Kidney (tissue), 13 donors: ENCODE measurements at regions not wholly inside any gene's neighbourhood (a gene's known extent, or its start where the extent isn't known, plus 50 kb on each side); places are given as distances from the start of the nearest gene placed in this dataset.

Experiments
- DNase-seq, 5 donors: peaks; one replicate each; pipeline ENCODE4 v3.0.0-alpha.2; 2013 to 2020
- FAIRE-seq: peaks from 2 replicates; lab custom pipeline; 2012; peaks lifted over from hg19 to GRCh38; lab: Jason Lieb, UNC
- H3K27ac ChIP-seq, 2 donors: one replicate each; pipeline ENCODE4 v1.7.0; 2013; ENCODE audit warnings: low read depth in 2 of 2, low read length in 2 of 2, inconsistent platforms in 1 of 2
- H3K27me3 ChIP-seq: one replicate; pipeline ENCODE4 v1.7.1; 2013; ENCODE audit warnings: low read length, inconsistent platforms; ENCODE audit not compliant: control insufficient read depth, insufficient read depth
- H3K36me3 ChIP-seq, 3 donors: one replicate each; pipeline versions ENCODE4 v1.7.0 to v1.7.1; 2013; ENCODE audit warnings: low read length in 3 of 3, control low read depth in 1 of 3, inconsistent platforms in 1 of 3; ENCODE audit not compliant: insufficient read depth in 3 of 3, control insufficient read depth in 2 of 3
- H3K4me1 ChIP-seq, 3 donors: one replicate each; pipeline versions ENCODE4 v1.7.0 to v1.7.1; 2013; ENCODE audit warnings: low read length in 3 of 3, inconsistent platforms in 1 of 3, low read depth in 1 of 3; ENCODE audit not compliant: control insufficient read depth in 2 of 3, insufficient read depth in 2 of 3
- H3K4me3 ChIP-seq, 3 donors: one replicate each; pipeline versions ENCODE4 v1.7.0 to v1.8.1; 2013; ENCODE audit warnings: low read length in 3 of 3, control low read depth in 1 of 3, inconsistent platforms in 1 of 3
- H3K9ac ChIP-seq, 3 donors: one replicate each; pipeline versions ENCODE4 v1.7.0 to v1.7.1; 2013; ENCODE audit warnings: low read length in 3 of 3, control low read depth in 1 of 3, inconsistent platforms in 1 of 3
- H3K9me3 ChIP-seq, 3 donors: one replicate each; pipeline versions ENCODE4 v1.7.0 to v1.7.1; 2013; ENCODE audit warnings: low read length in 3 of 3, control low read depth in 1 of 3, inconsistent platforms in 1 of 3; ENCODE audit not compliant: control insufficient read depth in 2 of 3, insufficient read depth in 1 of 3
- intact Hi-C: fragments of 100-400 bp; cut with DNase I; formaldehyde crosslinking; loops from one replicate; pipeline ENCODE4 v1.11.1; 2022
- TF ChIP-seq, protein P1 (sequence below): IDR thresholded peaks from 3 replicates; pipeline ENCODE4 v1.5.1; 2012; ENCODE audit warnings: mild to moderate bottlenecking, moderate library complexity, borderline replicate concordance; ENCODE audit not compliant: insufficient read depth; ENCODE audit errors: extremely low read depth
- donor health status: control.
- donor health status: control.
- donor health status: control.
- donor health status: control.
- donor health status: control.
- donor health status: DM: yes; HTN: yes; CAD: no.
- donor health status: Normal renal cell carcinoma (clear cell type).

DNA sequence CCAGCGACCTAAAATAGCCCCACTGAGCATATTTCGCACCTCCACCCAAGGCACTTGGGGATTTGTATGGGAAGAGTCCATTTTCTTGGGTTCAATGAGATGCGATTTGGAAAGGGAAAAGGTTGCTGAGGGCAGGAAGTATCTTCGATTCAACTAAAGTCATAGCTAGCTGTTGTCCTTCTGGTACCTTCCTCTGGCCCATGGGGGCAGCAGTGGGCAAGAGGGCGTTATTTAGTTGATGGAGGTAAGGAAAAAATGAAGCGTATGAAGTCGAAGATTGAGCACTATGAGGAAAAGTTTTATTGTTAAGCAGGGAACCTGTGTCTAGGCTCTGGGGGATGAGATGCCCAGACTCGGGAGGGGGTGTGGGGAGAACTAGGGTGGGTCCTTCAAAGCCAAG lies 135.4 kb downstream of the EVX1 start:
- TF ChIP-seq, protein P1, sequence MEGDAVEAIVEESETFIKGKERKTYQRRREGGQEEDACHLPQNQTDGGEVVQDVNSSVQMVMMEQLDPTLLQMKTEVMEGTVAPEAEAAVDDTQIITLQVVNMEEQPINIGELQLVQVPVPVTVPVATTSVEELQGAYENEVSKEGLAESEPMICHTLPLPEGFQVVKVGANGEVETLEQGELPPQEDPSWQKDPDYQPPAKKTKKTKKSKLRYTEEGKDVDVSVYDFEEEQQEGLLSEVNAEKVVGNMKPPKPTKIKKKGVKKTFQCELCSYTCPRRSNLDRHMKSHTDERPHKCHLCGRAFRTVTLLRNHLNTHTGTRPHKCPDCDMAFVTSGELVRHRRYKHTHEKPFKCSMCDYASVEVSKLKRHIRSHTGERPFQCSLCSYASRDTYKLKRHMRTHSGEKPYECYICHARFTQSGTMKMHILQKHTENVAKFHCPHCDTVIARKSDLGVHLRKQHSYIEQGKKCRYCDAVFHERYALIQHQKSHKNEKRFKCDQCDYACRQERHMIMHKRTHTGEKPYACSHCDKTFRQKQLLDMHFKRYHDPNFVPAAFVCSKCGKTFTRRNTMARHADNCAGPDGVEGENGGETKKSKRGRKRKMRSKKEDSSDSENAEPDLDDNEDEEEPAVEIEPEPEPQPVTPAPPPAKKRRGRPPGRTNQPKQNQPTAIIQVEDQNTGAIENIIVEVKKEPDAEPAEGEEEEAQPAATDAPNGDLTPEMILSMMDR = no peak
- Histone ChIP-seq H3K9me3 (no peaks in the 10 kb centered on the region), H3K36me3 (no peaks in the 10 kb centered on the region), H3K4me1 (no peaks in the 10 kb centered on the region), H3K4me3 (no peak overlapping the region), H3K9ac (no peak overlapping the region), H3K27ac (no peak overlapping the region), H3K27me3 (no peaks in the 10 kb centered on the region)
- intact Hi-C loops = no loop called here
- DNase-seq (no peak), FAIRE-seq (no peak)

DNA sequence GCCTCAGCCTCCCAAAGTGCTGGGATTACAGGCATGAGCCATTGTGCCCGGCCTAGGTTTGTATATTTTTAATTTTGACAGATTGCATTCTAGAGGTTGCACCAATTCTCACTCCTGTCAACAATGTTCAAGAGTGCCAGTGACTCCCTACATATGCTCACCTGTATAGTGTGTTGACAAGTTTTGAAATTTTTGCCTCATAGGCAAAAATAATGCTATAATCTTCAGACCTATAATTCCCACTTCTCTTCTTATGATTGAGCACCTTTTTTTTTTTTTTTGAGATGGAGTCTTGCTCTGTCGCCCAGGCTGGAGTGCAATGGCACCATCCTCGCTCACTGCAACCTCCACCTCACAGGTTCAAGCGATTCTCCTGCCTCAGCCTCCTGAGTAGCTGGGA lies 139.7 kb downstream of the EVX1 start:
- Histone ChIP-seq H3K36me3 (no peaks in the 10 kb centered on the region), H3K4me1 (no peaks in the 10 kb centered on the region), H3K4me3 (no peak overlapping the region), H3K9me3 (no peaks in the 10 kb centered on the region), H3K27me3 (no peaks in the 10 kb centered on the region), H3K9ac (no peak overlapping the region), H3K27ac (no peak overlapping the region)
- TF ChIP-seq, protein P1 = no peak
- intact Hi-C loops = no loop called here
- DNase-seq (no peak), FAIRE-seq (no peak)

DNA sequence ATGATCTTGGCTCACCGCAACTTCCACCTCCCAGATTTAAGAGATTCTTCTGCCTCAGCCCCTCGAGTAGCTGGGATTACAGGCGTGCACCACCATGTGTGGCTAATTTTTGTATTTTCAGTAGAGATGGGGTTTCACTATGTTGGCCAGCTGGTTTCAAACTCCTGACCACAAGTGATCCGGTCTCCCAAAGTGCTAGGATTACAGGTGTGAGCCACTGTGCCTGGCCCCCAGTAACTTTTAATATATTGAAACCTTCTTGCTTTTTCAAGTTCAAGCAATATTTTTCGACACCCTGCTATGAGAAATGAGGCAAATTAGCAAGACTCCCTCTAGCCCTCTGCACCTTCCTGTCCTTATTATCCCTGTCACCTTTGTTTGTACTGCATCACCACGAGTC lies 144.0 kb downstream of the EVX1 start:
- intact Hi-C loops = no loop called here
- no peak for DNase-seq
- no peaks in the 10 kb centered on the region for H3K36me3 ChIP-seq
- no peaks in the 10 kb centered on the region for H3K27me3 ChIP-seq
- TF ChIP-seq, protein P1 = no peak
- no peaks in the 10 kb centered on the region for H3K4me1 ChIP-seq
- H3K27ac ChIP-seq = no peak overlapping the region
- no peak overlapping the region for H3K4me3 ChIP-seq
- FAIRE-seq = no peak
- no peak overlapping the region for H3K9ac ChIP-seq
- H3K9me3 ChIP-seq = no peaks in the 10 kb centered on the region

DNA sequence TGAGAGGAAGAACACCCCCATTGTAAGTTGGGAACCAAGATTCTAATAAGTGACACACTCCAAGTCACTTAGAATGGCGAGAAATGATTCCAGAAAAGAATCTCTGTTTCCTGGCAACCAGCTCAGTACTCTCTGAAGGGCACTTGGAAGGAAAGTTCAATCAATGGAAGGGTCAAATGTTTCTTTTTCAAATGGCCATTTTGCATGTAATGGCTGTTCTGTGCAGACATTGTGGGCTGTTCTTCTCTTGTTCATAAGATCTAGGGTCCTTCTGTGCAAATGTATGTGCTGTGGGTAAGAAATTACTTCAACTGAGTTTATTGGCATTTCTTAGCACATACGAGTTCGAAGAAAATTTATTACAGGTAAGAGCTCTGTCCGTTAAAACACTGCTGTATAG lies 145.3 kb downstream of the EVX1 start:
- FAIRE-seq (no peak), DNase-seq (no peak)
- no peak overlapping the region for H3K4me3 ChIP-seq
- no peaks in the 10 kb centered on the region for H3K4me1 ChIP-seq
- no peaks in the 10 kb centered on the region for H3K27me3 ChIP-seq
- H3K27ac ChIP-seq = no peak overlapping the region
- no peaks in the 10 kb centered on the region for H3K36me3 ChIP-seq
- TF ChIP-seq, protein P1 = no peak
- no peaks in the 10 kb centered on the region for H3K9me3 ChIP-seq
- intact Hi-C loops = no loop called here
- H3K9ac ChIP-seq = no peak overlapping the region
